Breast epithelium (tissue), 4 donors: ENCODE measurements at regions not wholly inside any gene's neighbourhood (a gene's known extent, or its start where the extent isn't known, plus 50 kb on each side); places are given as distances from the start of the nearest gene placed in this dataset.

Source experiments
- DNase-seq, 2 donors: peaks; one replicate each; pipeline ENCODE4 v3.0.0-alpha.2; 2019; ENCODE audit warnings: low spot score in 2 of 2
- H3K27ac ChIP-seq, 2 donors: fragments of 200-600 bp; sonication (generic) in 1 of 2; one replicate each; pipeline ENCODE4 v1.5.1; 2016 to 2019; ENCODE audit warnings: mild to moderate bottlenecking in 1 of 2
- H3K27me3 ChIP-seq, 2 donors: fragments of 200-600 bp; sonication (generic) in 1 of 2; one replicate each; pipeline versions ENCODE4 v1.5.1 to v1.6.0; 2017 to 2019; ENCODE audit warnings: control low read depth in 1 of 2, mild to moderate bottlenecking in 1 of 2
- H3K36me3 ChIP-seq: fragments of 200-600 bp; one replicate; pipeline ENCODE4 v1.5.1; 2019
- H3K4me1 ChIP-seq, 2 donors: fragments of 200-600 bp; sonication (generic); one replicate each; pipeline ENCODE4 v1.5.1; 2016 to 2019; ENCODE audit warnings: control low read depth in 1 of 2
- H3K4me3 ChIP-seq, 3 donors: fragments of 200-600 bp; sonication (generic); 1 replicate in 2 of 3; 2 replicates in 1 of 3; pipeline ENCODE4 v1.5.1; 2016 to 2019; ENCODE audit warnings: mild to moderate bottlenecking in 3 of 3, moderate library complexity in 2 of 3
- H3K9me3 ChIP-seq, 2 donors: fragments of 200-600 bp; sonication (generic) in 1 of 2; one replicate each; pipeline ENCODE4 v1.5.1; 2016 to 2019; ENCODE audit warnings: control low read depth in 1 of 2
- CTCF ChIP-seq, 3 donors: fragments of 450-650 bp; IDR thresholded peaks; one replicate each; pipeline ENCODE4 v1.5.1; 2016 to 2017; ENCODE audit warnings: antibody characterized with exemption in 3 of 3, mild to moderate bottlenecking in 3 of 3, moderate library complexity in 3 of 3
- POLR2A ChIP-seq: fragments of 450-650 bp; IDR thresholded peaks from one replicate; pipeline ENCODE4 v1.6.1; 2016; ENCODE audit warnings: antibody characterized with exemption, mild to moderate bottlenecking, moderate library complexity
- POLR2AphosphoS5 ChIP-seq, 3 donors: sonication (generic); formaldehyde crosslinking; IDR thresholded peaks; one replicate each; pipeline ENCODE4 v1.6.1; 2017; ENCODE audit warnings: antibody characterized with exemption in 3 of 3
- intact Hi-C: fragments of 100-400 bp; cut with DNase I; formaldehyde crosslinking; loops from one replicate; pipeline ENCODE4 v1.15.1; 2023; ENCODE audit warnings: low total_unique reads

- no peak overlapping the region for H3K27ac ChIP-seq
- no peak for TF ChIP-seq CTCF (IDR thresholded peaks at IDR 0.05)
- no peak for TF ChIP-seq POLR2AphosphoS5 (IDR thresholded peaks at IDR 0.05)
- TF ChIP-seq POLR2A = no peak
- no peak for DNase-seq
- H3K4me3 ChIP-seq = no peak overlapping the region
- H3K4me1 ChIP-seq = no peaks in the 10 kb centered on the region
- intact Hi-C loops = no loop called here
- no peaks in the 10 kb centered on the region for H3K36me3 ChIP-seq
- no peaks in the 10 kb centered on the region for H3K27me3 ChIP-seq
- H3K9me3 ChIP-seq = no peaks in the 10 kb centered on the region
Measured at GRCh38 chr1:14320518-14320917, 278.0 kb upstream of the KAZN start.

GRCh38 chr1:14320986-14321385 lies 277.5 kb upstream of the KAZN start:
- H3K27ac ChIP-seq = no peak overlapping the region
- DNase-seq = no peak
- no peak for TF ChIP-seq POLR2A
- no peak for TF ChIP-seq CTCF (IDR thresholded peaks at IDR 0.05)
- no peak for TF ChIP-seq POLR2AphosphoS5 (IDR thresholded peaks at IDR 0.05)
- H3K9me3 ChIP-seq = no peaks in the 10 kb centered on the region
- intact Hi-C loops = no loop called here
- no peaks in the 10 kb centered on the region for H3K4me1 ChIP-seq
- H3K36me3 ChIP-seq = no peaks in the 10 kb centered on the region
- no peak overlapping the region for H3K4me3 ChIP-seq
- H3K27me3 ChIP-seq = no peaks in the 10 kb centered on the region

GRCh38 chr1:14321422-14321821 lies 277.1 kb upstream of the KAZN start:
- Histone ChIP-seq H3K4me3 (no peak overlapping the region), H3K4me1 (no peaks in the 10 kb centered on the region), H3K36me3 (no peaks in the 10 kb centered on the region), H3K9me3 (no peaks in the 10 kb centered on the region), H3K27me3 (no peaks in the 10 kb centered on the region), H3K27ac (no peak overlapping the region)
- intact Hi-C loops = no loop called here
- DNase-seq = no peak
- no peak for TF ChIP-seq CTCF (IDR thresholded peaks at IDR 0.05)
- no peak for TF ChIP-seq POLR2AphosphoS5 (IDR thresholded peaks at IDR 0.05)
- no peak for TF ChIP-seq POLR2A

GRCh38 chr1:14323568-14324247 lies 274.8 kb upstream of the KAZN start:
- Histone ChIP-seq H3K9me3 (no peaks in the 10 kb centered on the region), H3K27ac (peak overlapping the region in 1 of 2 donors; percentile 55), H3K4me3 (no peak overlapping the region), H3K36me3 (no peaks in the 10 kb centered on the region), H3K27me3 (no peaks in the 10 kb centered on the region), H3K4me1 (no peaks in the 10 kb centered on the region)
- DNase-seq = no peak
- TF ChIP-seq CTCF (IDR thresholded peaks at IDR 0.05) (no peak), POLR2AphosphoS5 (IDR thresholded peaks at IDR 0.05) (no peak)
- intact Hi-C loops = no loop called here

- no peaks in the 10 kb centered on the region for H3K4me1 ChIP-seq
- no peak for TF ChIP-seq POLR2AphosphoS5 (IDR thresholded peaks at IDR 0.05)
- TF ChIP-seq CTCF (IDR thresholded peaks at IDR 0.05) = no peak
- TF ChIP-seq POLR2A = no peak
- intact Hi-C loops = no loop called here
Measured at GRCh38 chr1:14324248-14324630, 274.2 kb upstream of the KAZN start.

More at GRCh38 chr1:14324248-14324630, 274.2 kb upstream of the KAZN start:
- DNase-seq = no peak
- no peak overlapping the region for H3K4me3 ChIP-seq
- no peak overlapping the region for H3K27ac ChIP-seq
- H3K36me3 ChIP-seq = no peaks in the 10 kb centered on the region
- H3K9me3 ChIP-seq = no peaks in the 10 kb centered on the region
- no peaks in the 10 kb centered on the region for H3K27me3 ChIP-seq
